ENCODE measurements at regions not wholly inside any gene's neighbourhood (a gene's known extent, or its start where the extent isn't known, plus 50 kb on each side); places are given as distances from the start of the nearest gene placed in this dataset.

- no peak for DNase-seq
These were observed 146.9 kb downstream of the TFEC start for GRCh38 chr7:115883629-115884028.

GRCh38 chr7:115881476-115881875 is 149.1 kb downstream of the TFEC start:
- no peak for DNase-seq

- no peak for DNase-seq
These were observed 151.4 kb downstream of the TFEC start for GRCh38 chr7:115879171-115879570.

GRCh38 chr7:115869801-115870200 is 160.8 kb downstream of the TFEC start:
- no peak for DNase-seq

- no peak for DNase-seq
These were observed 161.4 kb downstream of the TFEC start for GRCh38 chr7:115869190-115869589.

- DNase-seq: no peak
These were observed 162.2 kb downstream of the TFEC start for GRCh38 chr7:115868369-115868768.

GRCh38 chr7:115864082-115864481 is 166.5 kb downstream of the TFEC start:
- no peak for DNase-seq

- DNase-seq: no peak
These were observed 179.3 kb downstream of the TFEC start for GRCh38 chr7:115851291-115851690.

GRCh38 chr7:115850774-115851173 is 179.8 kb downstream of the TFEC start:
- no peak for DNase-seq

- DNase-seq: no peak
These were observed 185.7 kb downstream of the TFEC start for GRCh38 chr7:115844857-115845256.

GRCh38 chr7:115840702-115841101 is 189.9 kb downstream of the TFEC start:
- no peak for DNase-seq

- DNase-seq: no peak
These were observed 191.7 kb downstream of the TFEC start for GRCh38 chr7:115838829-115839228.

- no peak for DNase-seq
These were observed 199.2 kb downstream of the TFEC start for GRCh38 chr7:115831371-115831770.

- DNase-seq: no peak
These were observed 203.1 kb downstream of the TFEC start for GRCh38 chr7:115827305-115828045.

- no peak for DNase-seq
These were observed 205.0 kb downstream of the TFEC start for GRCh38 chr7:115825456-115826115.

- DNase-seq: no peak
These were observed 207.8 kb downstream of the TFEC start for GRCh38 chr7:115822801-115823200.

GRCh38 chr7:115822380-115822779 is 208.2 kb downstream of the TFEC start:
- DNase-seq: no peak

GRCh38 chr7:115816318-115816974 is 214.1 kb downstream of the TFEC start:
- DNase-seq: no peak

GRCh38 chr7:115812794-115813193 is 217.8 kb downstream of the TFEC start:
- no peak for DNase-seq

- DNase-seq: no peak
These were observed 225.1 kb downstream of the TFEC start for GRCh38 chr7:115805458-115805857.

- no peak for DNase-seq
These were observed 228.1 kb downstream of the TFEC start for GRCh38 chr7:115802415-115802814.

GRCh38 chr7:115799430-115799829 is 231.1 kb downstream of the TFEC start:
- no peak for DNase-seq

GRCh38 chr7:115793958-115794702 is 236.4 kb downstream of the TFEC start:
- no peak for DNase-seq

Data from C1 segment of cervical spinal cord (tissue), 14 donors.